PC-9 (cell line): ENCODE measurements at regions not wholly inside any gene's neighbourhood (a gene's known extent, or its start where the extent isn't known, plus 50 kb on each side); places are given as distances from the start of the nearest gene placed in this dataset.

Experiments used
- EZH2 ChIP-seq: fragments of 200-600 bp; sonication (generic); IDR thresholded peaks from 2 replicates; pipeline ENCODE4 v1.8.0; 2017; ENCODE audit warnings: antibody characterized with exemption, low read depth
- TF ChIP-seq, protein P1 (sequence below): fragments of 200-600 bp; sonication (generic); conservative IDR thresholded peaks from 2 replicates; pipeline ENCODE4 v1.6.1; 2017; ENCODE audit warnings: mixed run types, antibody characterized with exemption, mild to moderate bottlenecking, moderate library complexity

DNA sequence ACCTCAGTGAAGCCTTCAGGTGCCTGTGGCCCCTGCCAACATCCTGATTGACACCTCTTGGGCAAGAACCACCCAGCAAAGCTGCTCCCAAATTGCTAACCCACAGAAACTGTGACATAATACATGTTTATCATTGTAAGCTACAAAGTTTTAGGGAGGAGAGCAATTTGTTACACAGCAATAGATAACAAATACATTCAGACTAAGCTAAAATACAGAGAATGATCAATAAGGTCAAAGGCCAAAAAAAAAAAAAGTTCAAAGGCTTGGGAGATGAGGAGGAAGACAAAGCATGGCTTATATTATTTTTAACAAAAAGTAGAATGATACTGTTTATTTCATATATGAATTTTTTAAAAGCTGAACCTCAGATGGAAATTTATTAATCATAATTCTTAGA is 105.9 kb downstream of the ID4 start:
- TF ChIP-seq, protein P1, sequence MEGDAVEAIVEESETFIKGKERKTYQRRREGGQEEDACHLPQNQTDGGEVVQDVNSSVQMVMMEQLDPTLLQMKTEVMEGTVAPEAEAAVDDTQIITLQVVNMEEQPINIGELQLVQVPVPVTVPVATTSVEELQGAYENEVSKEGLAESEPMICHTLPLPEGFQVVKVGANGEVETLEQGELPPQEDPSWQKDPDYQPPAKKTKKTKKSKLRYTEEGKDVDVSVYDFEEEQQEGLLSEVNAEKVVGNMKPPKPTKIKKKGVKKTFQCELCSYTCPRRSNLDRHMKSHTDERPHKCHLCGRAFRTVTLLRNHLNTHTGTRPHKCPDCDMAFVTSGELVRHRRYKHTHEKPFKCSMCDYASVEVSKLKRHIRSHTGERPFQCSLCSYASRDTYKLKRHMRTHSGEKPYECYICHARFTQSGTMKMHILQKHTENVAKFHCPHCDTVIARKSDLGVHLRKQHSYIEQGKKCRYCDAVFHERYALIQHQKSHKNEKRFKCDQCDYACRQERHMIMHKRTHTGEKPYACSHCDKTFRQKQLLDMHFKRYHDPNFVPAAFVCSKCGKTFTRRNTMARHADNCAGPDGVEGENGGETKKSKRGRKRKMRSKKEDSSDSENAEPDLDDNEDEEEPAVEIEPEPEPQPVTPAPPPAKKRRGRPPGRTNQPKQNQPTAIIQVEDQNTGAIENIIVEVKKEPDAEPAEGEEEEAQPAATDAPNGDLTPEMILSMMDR, result no peak
- TF ChIP-seq EZH2, result no peak
